ENCODE measurements at regions not wholly inside any gene's neighbourhood (a gene's known extent, or its start where the extent isn't known, plus 50 kb on each side); places are given as distances from the start of the nearest gene placed in this dataset.
"Not testable (repeated sequence)": the region's sequence is repeated elsewhere in the genome, so short reads cannot be mapped to it uniquely, and the experiment has no call there.

DNA sequence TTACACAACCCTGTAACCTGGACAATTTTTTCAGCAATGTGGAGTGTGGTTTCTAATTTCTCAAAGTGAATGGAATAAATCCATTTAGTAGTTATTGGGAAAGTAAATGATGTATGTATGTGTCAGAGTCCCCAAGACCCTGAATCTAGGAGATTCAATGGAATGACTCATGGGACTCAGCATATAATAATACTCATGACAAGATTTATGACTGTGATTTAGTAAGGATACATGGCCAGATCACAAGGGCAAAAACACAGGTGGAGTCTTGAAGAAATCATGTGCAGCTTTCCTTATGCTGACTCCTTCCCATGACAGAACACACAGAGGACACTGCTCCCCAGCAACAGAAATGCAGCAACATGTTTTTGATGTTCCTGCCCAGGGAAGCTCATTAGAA, 1877.7 kb upstream of the LRRTM1 start:
- TF ChIP-seq, protein P1, sequence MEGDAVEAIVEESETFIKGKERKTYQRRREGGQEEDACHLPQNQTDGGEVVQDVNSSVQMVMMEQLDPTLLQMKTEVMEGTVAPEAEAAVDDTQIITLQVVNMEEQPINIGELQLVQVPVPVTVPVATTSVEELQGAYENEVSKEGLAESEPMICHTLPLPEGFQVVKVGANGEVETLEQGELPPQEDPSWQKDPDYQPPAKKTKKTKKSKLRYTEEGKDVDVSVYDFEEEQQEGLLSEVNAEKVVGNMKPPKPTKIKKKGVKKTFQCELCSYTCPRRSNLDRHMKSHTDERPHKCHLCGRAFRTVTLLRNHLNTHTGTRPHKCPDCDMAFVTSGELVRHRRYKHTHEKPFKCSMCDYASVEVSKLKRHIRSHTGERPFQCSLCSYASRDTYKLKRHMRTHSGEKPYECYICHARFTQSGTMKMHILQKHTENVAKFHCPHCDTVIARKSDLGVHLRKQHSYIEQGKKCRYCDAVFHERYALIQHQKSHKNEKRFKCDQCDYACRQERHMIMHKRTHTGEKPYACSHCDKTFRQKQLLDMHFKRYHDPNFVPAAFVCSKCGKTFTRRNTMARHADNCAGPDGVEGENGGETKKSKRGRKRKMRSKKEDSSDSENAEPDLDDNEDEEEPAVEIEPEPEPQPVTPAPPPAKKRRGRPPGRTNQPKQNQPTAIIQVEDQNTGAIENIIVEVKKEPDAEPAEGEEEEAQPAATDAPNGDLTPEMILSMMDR (IDR thresholded peaks at IDR 0.05; ENCODE audit: low read depth, low read length): no peak
- H3K4me3 ChIP-seq (ENCODE audit: low read depth, low read length): no peak overlapping the region

DNA sequence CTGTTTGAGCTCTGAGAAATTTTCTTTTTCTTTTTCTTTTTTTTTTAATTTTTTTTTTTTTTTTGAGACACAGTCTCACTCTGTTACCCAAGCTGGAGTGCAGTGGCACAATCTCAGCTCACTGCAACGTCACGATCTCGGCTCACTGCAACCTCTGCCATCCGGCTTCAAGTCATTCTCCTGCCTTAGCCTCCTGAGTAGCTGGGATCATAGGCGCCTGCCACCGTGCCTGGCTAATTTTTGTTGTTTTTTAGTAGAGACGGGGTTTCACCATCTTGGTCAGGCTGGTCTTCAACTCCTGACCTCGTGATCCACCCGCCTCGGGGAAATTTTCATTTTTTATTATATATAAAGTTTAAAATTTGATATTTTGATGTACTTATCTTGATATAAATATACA, 1870.7 kb upstream of the LRRTM1 start:
- not testable (repeated sequence) for H3K4me3 ChIP-seq (ENCODE audit: low read depth, low read length)

DNA sequence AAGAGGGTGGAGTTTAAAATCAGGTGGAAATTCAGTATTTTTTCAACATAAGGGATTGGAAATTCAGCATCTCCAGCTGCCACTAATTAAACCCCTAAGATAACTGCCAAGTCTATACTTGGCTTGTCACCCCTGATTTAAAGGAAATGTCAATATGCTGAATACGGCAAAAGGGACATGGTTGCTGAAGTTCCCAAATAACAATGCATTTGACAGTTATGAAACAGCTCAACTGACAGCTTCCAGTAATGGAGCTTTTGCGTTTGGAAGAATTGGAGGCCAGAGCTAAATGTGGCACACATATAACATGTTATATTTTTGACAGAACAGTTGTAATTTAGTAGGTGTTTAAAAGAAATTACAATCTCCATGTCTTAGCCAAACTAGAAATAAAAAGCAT, 1867.9 kb upstream of the LRRTM1 start:
- no peak overlapping the region for H3K4me3 ChIP-seq (ENCODE audit: low read depth, low read length)
- TF ChIP-seq, protein P1 (IDR thresholded peaks at IDR 0.05; ENCODE audit: low read depth, low read length): no peak

DNA sequence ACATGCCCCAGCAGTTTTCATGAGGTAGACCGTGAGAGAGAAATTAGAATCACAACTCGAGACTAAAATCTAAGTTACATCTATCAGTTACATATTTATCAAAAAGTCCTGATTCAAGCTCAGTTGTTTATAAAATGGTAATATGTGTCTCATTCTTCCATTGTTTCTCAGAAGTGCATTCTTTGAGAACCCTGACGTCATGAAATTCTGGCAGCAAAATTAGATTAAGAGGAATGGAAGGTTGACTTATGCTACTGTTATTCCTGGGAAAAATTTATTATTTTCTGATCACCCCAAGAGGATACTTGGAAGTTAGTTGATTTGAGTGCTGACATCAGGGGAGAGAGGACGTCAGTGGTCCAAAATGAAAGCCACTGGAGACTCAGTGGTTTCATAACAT, 1864.8 kb upstream of the LRRTM1 start:
- TF ChIP-seq, protein P1 (IDR thresholded peaks at IDR 0.05; ENCODE audit: low read depth, low read length): no peak
- H3K4me3 ChIP-seq (ENCODE audit: low read depth, low read length): no peak overlapping the region

DNA sequence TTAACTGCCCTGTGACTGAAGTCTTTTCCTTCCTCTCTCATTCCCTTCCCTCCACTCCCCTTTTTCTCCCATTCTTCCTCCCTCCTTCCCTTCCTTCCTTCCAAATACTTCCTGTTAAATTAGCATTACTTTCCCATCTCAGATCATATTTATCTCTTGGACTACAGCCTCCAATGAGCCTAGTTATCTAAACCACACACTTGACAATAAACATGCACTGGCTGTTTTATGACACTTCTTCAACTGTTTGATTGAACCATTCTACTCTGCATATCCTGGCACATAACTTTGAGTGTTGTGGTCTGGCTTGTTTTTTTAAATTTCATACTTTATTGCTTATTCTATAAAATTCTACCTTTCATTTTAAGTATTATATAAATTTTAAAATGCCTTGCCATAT, 1860.8 kb upstream of the LRRTM1 start:
- TF ChIP-seq, protein P1 (IDR thresholded peaks at IDR 0.05; ENCODE audit: low read depth, low read length): no peak
- H3K4me3 ChIP-seq (ENCODE audit: low read depth, low read length): no peak overlapping the region

DNA sequence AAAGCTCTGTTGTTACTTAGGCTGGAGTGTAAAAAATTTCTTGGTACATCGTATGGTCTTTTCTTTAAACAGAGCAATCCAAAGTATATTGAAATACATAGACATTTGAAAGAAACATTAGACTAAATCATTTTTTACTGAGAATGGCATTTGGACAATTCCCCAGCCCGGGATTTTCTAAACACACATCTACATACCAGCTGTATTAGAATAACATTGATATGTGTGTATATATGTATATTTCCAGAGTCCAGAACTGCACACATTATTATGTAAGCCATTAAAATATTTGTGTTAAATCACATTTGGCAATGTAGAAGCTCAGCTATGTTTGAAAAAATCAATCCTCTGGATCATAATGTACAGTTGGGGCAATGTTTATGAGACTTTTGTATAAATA, 1853.6 kb upstream of the LRRTM1 start:
- TF ChIP-seq, protein P1 (IDR thresholded peaks at IDR 0.05; ENCODE audit: low read depth, low read length): no peak
- no peak overlapping the region for H3K4me3 ChIP-seq (ENCODE audit: low read depth, low read length)

DNA sequence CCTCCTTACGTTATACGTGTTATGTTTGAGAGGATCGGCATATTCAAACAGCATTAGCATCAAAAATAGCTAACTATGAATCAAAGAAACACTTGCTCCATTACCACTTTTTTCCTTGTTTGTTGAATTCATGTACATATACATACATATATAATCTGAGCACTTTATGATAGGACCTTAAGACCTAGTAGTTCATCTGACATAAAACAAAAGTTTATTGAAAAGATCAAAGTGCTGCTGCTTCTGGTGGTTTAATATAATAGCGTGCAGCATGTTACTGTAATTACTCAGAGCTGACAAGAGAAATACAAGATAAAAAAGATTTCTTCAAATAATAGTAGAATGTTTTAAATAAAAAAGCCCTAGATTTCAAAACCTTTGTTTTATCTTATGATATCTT, 1850.9 kb upstream of the LRRTM1 start:
- TF ChIP-seq, protein P1 (IDR thresholded peaks at IDR 0.05; ENCODE audit: low read depth, low read length): no peak
- no peak overlapping the region for H3K4me3 ChIP-seq (ENCODE audit: low read depth, low read length)

DNA sequence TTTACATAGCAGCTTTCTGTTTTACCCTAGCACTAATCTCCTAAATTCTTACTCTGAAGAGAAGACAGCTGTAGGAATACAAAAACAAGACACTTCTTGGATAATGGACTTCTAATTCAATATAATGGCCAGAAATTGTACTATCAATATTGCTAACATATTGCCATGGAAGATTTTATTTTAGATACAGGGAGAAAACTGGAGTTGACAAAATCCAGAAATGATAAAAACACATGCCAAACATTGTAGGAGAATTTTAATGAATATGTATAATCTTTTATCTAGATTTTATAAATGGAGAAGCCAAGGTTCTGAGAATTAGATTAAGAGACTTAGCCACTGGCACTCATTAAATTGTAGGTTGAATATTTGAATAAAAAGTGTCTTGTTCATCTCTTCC, 1838.8 kb upstream of the LRRTM1 start:
- no peak overlapping the region for H3K4me3 ChIP-seq (ENCODE audit: low read depth, low read length)
- TF ChIP-seq, protein P1 (IDR thresholded peaks at IDR 0.05; ENCODE audit: low read depth, low read length): no peak
